ENCODE measurements at regions not wholly inside any gene's neighbourhood (a gene's known extent, or its start where the extent isn't known, plus 50 kb on each side); places are given as distances from the start of the nearest gene placed in this dataset.

GRCh38 chr3:22901684-22902083 lies 301.4 kb upstream of the UBE2E2 start:
- TF ChIP-seq, protein P1, sequence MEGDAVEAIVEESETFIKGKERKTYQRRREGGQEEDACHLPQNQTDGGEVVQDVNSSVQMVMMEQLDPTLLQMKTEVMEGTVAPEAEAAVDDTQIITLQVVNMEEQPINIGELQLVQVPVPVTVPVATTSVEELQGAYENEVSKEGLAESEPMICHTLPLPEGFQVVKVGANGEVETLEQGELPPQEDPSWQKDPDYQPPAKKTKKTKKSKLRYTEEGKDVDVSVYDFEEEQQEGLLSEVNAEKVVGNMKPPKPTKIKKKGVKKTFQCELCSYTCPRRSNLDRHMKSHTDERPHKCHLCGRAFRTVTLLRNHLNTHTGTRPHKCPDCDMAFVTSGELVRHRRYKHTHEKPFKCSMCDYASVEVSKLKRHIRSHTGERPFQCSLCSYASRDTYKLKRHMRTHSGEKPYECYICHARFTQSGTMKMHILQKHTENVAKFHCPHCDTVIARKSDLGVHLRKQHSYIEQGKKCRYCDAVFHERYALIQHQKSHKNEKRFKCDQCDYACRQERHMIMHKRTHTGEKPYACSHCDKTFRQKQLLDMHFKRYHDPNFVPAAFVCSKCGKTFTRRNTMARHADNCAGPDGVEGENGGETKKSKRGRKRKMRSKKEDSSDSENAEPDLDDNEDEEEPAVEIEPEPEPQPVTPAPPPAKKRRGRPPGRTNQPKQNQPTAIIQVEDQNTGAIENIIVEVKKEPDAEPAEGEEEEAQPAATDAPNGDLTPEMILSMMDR (IDR thresholded peaks at IDR 0.05; ENCODE audit: control insufficient read depth, extremely low read depth, insufficient read depth), result no peak
- no peak for DNase-seq (ENCODE audit: low read depth)
- H3K4me3 ChIP-seq (ENCODE audit: low read depth, low read length), result no peak overlapping the region

DNA sequence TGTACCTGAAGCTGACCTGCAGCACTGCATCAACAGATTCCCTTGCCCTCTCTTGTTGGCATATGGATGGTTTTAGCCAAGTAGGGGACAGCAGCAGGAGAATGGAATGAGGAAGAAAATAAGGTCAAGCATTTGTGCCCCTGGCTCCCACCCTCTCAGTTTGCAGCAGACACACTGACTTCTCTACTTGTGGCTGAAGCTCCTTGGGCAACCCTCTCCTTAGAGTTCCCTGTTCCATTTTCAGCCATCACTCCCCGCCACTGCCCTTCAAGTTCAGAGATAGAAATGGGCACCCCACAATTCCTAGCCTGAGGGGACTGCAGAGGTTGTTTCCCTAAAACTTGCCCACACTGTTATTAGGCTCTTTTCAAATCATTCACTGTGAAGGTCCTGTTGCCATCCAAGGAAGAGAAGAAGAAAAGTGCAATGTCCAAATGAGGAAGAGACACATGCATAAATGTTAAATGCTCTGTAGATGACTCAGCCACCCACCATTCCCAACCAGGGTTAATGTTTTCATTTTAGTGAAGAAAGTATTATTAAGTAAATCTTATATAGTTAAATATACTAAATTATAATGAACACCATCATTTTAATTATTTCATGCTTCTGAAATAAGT lies 295.9 kb upstream of the UBE2E2 start:
- no peak for DNase-seq (ENCODE audit: low read depth)
- TF ChIP-seq, protein P1 (IDR thresholded peaks at IDR 0.05; ENCODE audit: control insufficient read depth, extremely low read depth, insufficient read depth), result no peak
- no peak overlapping the region for H3K4me3 ChIP-seq (ENCODE audit: low read depth, low read length)

GRCh38 chr3:22907796-22908195 lies 295.3 kb upstream of the UBE2E2 start:
- TF ChIP-seq, protein P1 (IDR thresholded peaks at IDR 0.05; ENCODE audit: control insufficient read depth, extremely low read depth, insufficient read depth), result no peak
- H3K4me3 ChIP-seq (ENCODE audit: low read depth, low read length), result no peak overlapping the region
- no peak for DNase-seq (ENCODE audit: low read depth)

- no peak overlapping the region for H3K4me3 ChIP-seq (ENCODE audit: low read depth, low read length)
- no peak for DNase-seq (ENCODE audit: low read depth)
- TF ChIP-seq, protein P1 (IDR thresholded peaks at IDR 0.05; ENCODE audit: control insufficient read depth, extremely low read depth, insufficient read depth), result peak; percentile 35
Measured at GRCh38 chr3:22908989-22909507, 294.1 kb upstream of the UBE2E2 start.

GRCh38 chr3:22916933-22917332 lies 286.2 kb upstream of the UBE2E2 start:
- no peak for DNase-seq (ENCODE audit: low read depth)
- no peak overlapping the region for H3K4me3 ChIP-seq (ENCODE audit: low read depth, low read length)
- TF ChIP-seq, protein P1 (IDR thresholded peaks at IDR 0.05; ENCODE audit: control insufficient read depth, extremely low read depth, insufficient read depth), result no peak

GRCh38 chr3:22920006-22920405 lies 283.1 kb upstream of the UBE2E2 start:
- H3K4me3 ChIP-seq (ENCODE audit: low read depth, low read length), result no peak overlapping the region
- DNase-seq (ENCODE audit: low read depth), result no peak
- TF ChIP-seq, protein P1 (IDR thresholded peaks at IDR 0.05; ENCODE audit: control insufficient read depth, extremely low read depth, insufficient read depth), result no peak

GRCh38 chr3:22922317-22922716 lies 280.8 kb upstream of the UBE2E2 start:
- H3K4me3 ChIP-seq (ENCODE audit: low read depth, low read length), result no peak overlapping the region
- TF ChIP-seq, protein P1 (IDR thresholded peaks at IDR 0.05; ENCODE audit: control insufficient read depth, extremely low read depth, insufficient read depth), result peak; percentile 34
- DNase-seq (ENCODE audit: low read depth), result no peak

Measured in LNCaP clone FGC (cell line).